Right ventricle myocardium inferior (tissue), 1 donor: ENCODE measurements at regions not wholly inside any gene's neighbourhood (a gene's known extent, or its start where the extent isn't known, plus 50 kb on each side); places are given as distances from the start of the nearest gene placed in this dataset.
"Not testable (repeated sequence)": the region's sequence is repeated elsewhere in the genome, so short reads cannot be mapped to it uniquely, and the experiment has no call there.

Experiments
- ATAC-seq: fragments of 200-7000 bp; cut with Tn5 transposase; one replicate; pipeline ENCODE4 v1.9.1; 2020; ENCODE audit warnings: mild to moderate bottlenecking, moderate library complexity
- DNase-seq: peaks from one replicate; pipeline ENCODE4 v3.0.0; 2021; ENCODE audit errors: missing footprints
- intact Hi-C: fragments of 100-400 bp; cut with DNase I; formaldehyde crosslinking; loops from one replicate; pipeline ENCODE4 v1.11.0; 2022
- donor health status: DM: no; HTN: yes; CAD: no; lungs with severe emphysema.

DNA sequence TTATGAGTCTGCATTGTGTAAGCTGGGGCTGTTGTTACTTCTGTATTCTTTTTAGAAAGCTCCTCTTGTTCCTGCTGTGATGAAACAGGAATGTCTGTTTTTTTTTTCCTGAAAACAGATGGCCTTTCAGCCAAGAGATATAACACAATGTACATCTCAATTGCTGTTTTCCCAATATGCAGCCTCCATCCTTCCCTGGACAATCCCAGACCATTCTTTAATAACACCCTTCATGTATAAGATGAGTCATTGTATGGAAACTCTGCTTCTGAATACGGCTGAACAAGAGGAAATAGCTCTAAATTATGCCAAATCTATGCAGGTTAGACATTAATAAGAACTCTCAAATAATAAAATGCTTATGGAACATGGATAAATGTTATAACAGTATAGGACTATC is 60.2 kb upstream of the LRRC4C start:
- ATAC-seq (no peak), DNase-seq (no peak)
- intact Hi-C loops = no loop called here

DNA sequence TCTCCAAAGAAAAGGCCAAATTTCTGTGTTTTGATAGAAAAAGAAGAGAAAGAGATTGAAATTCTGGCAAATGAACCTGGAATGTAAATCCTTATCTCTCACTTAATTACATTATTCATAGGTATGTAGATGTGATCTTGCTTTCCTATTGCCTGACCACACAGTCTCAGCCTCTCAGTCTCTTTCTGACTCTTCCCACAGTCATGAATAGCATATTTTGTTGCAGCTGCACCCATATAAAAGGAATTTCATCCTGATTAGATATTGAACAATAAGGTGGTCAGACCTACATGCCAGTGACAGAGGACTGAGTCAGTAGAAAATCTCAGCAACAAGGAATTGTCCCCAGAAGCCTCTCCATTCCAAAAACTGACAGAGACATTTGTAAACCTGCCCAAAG is 62.9 kb upstream of the LRRC4C start:
- ATAC-seq (no peak), DNase-seq (no peak)
- intact Hi-C loops = no loop called here

- intact Hi-C loops = no loop called here
- DNase-seq (no peak), ATAC-seq (no peak)
Observed at GRCh38 chr11:41522899-41523672, 63.6 kb upstream of the LRRC4C start.

GRCh38 chr11:41527530-41527929 is 68.1 kb upstream of the LRRC4C start:
- intact Hi-C loops = no loop called here
- DNase-seq (no peak), ATAC-seq (no peak)

- no peak for ATAC-seq
- intact Hi-C loops = no loop called here
- DNase-seq = no peak
Observed at GRCh38 chr11:41532413-41532812, 73.0 kb upstream of the LRRC4C start.

GRCh38 chr11:41533761-41534160 is 74.3 kb upstream of the LRRC4C start:
- DNase-seq (no peak), ATAC-seq (no peak)
- intact Hi-C loops = no loop called here

GRCh38 chr11:41534391-41534790 is 74.9 kb upstream of the LRRC4C start:
- DNase-seq (no peak), ATAC-seq (no peak)
- intact Hi-C loops = no loop called here

DNA sequence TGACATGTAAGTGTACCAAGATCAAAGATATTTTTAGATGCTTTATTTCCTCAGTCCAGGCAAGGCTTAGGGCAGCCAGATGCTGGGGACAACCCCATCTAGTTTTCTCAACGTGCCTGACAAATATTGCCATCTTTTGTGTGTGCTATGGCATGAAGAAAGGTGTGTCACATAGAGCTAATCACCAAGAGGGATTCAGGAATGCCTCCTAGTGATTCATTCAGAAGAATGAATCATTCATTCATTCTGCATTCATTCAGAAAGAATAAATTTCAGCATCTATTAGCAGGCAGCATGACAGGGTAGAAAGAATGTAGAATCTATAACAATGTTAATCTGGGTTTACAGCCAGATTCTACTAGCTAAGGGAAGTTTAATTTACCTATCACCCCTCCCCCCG is 75.4 kb upstream of the LRRC4C start:
- ATAC-seq (no peak), DNase-seq (no peak)
- intact Hi-C loops = no loop called here

GRCh38 chr11:41536021-41536568 is 76.6 kb upstream of the LRRC4C start:
- DNase-seq (no peak), ATAC-seq (no peak)
- intact Hi-C loops = no loop called here

GRCh38 chr11:41544902-41545301 is 85.5 kb upstream of the LRRC4C start:
- DNase-seq, ATAC-seq, intact Hi-C loops: not testable (repeated sequence)

DNA sequence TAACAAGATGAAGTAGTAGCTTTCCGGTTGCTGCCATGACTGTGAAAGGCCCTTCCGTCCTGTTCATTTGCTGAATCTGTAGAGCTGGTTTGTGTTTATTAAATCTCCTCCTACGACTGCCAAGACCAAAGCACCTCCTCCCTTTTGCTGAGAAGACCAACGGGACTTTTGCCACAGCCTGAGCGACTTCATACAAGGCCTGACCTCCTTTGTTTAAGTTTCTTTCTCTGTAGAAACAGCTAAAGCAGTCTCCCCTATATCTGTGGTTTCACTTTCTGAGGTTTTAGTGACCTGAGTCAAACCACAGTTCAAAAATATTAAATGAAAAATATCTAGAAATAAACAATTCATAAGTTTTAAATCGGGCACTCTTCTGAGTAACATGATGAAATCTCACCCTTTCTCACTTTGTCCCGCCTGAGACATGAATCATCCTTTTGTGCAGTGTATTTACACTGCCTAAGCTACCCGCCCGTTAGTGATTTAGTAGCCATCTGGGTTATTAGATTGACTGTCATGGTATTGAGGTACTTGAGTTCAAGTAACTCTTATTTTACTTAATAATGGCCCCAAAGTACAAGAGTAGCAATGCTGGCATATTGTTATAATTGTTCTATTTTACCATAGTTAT is 119.1 kb upstream of the LRRC4C start:
- intact Hi-C loops = no loop called here
- no peak for ATAC-seq
- no peak for DNase-seq

GRCh38 chr11:41579546-41579945 is 120.1 kb upstream of the LRRC4C start:
- ATAC-seq = no peak
- DNase-seq = no peak
- intact Hi-C loops = no loop called here

DNA sequence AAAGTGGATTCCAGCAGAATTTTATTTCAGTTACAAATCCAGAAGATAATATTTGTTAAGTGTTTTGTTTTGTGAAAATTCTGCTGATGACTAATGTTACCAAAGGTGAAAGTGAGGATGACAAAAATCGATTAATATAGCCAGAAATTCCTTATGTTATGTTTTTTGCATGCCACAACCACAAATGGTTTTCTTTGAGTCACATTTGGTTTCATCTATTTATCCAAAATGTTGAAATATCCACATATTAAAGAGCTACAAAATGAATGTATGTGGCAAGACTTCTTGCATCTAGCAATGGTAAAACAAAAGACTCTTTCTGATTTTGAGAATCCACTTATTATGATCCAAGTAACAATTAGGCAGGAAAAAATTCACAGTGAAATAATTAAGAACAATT is 150.1 kb upstream of the LRRC4C start:
- ATAC-seq (no peak), DNase-seq (no peak)
- intact Hi-C loops = no loop called here

GRCh38 chr11:41612415-41612814 is 153.0 kb upstream of the LRRC4C start:
- DNase-seq (no peak), ATAC-seq (no peak)
- intact Hi-C loops = no loop called here

DNA sequence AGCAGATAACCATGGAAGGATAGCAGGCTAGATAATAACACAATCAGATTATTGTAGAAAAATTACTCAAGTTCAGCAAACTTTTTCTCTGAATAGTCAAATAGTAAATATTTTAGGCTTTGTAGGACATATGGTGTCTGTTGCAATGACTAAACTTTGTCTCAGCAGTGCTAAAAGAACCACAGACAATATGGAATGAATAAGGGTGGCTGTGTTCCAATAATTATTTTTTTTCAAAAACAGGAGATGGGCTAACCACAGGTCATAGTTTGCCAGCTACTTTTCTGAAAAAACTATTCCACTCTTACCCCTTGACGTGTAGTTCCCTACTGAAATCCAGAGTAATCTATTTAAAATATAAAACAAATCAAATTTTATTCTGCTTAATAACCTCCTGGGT is 153.9 kb upstream of the LRRC4C start:
- DNase-seq = no peak
- intact Hi-C loops = no loop called here
- ATAC-seq = no peak

- intact Hi-C loops = no loop called here
- ATAC-seq = no peak
- no peak for DNase-seq
Observed at GRCh38 chr11:41622707-41623359, 163.4 kb upstream of the LRRC4C start.

DNA sequence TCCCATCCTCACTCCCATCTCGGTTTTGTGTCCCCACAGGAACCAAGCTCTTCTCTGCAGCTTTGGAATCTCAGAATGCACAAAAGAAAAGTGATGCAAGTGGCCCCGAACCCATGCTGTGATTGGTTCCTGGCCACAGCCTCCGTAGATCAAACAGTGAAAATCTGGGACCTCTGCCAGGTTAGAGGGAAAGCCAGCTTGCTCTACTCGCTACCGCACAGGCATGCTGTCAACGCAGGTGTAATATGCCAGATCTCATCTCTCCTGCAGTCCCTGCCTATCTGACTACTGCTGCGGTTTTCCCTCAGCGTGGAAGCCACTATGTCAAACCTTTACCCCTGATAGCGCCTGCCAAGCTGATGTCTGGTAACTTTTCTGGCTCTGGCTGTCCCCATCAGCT is 200.5 kb upstream of the LRRC4C start:
- intact Hi-C loops = no loop called here
- no peak for ATAC-seq
- no peak for DNase-seq

DNA sequence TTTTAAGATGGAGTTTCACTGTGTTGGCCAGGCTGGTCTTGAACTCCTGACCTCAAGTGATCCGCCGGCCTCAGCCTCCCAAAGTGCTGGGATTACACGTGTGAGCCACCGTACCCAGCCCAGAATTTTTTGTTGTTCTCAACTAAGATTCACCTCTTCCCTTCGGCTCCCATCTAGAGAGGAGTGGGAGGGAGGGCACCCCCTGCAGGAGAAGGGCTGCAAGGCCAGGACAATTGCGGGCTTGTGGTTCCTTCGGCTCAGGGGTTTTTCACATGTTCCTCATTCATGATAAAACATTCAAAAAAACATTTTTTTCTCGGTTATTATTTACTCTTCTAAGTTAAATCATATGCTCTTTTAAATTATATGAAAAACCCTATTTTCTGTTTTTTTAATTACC is 201.1 kb upstream of the LRRC4C start:
- DNase-seq (no peak), ATAC-seq (no peak)
- intact Hi-C loops = no loop called here

GRCh38 chr11:41665441-41666360 is 206.2 kb upstream of the LRRC4C start:
- ATAC-seq = no peak

More at GRCh38 chr11:41665441-41666360, 206.2 kb upstream of the LRRC4C start:
- intact Hi-C loops = no loop called here
- DNase-seq = no peak
